Upper lobe of left lung (tissue), 6 donors: ENCODE measurements at regions not wholly inside any gene's neighbourhood (a gene's known extent, or its start where the extent isn't known, plus 50 kb on each side); places are given as distances from the start of the nearest gene placed in this dataset.

ENCODE experiments used
- ATAC-seq, 2 donors: fragments of 200-7000 bp; cut with Tn5 transposase; one replicate each; pipeline ENCODE4 v1.9.1; 2022; ENCODE audit warnings: mild to moderate bottlenecking in 2 of 2, moderate library complexity in 2 of 2; ENCODE audit not compliant: low FRiP score in 2 of 2
- DNase-seq, 2 donors: peaks; one replicate each; pipeline ENCODE4 v3.0.0-alpha.2; 2019 to 2020
- H3K27ac ChIP-seq, 4 donors: fragments of 200-600 bp; sonication (generic); one replicate each; pipeline ENCODE4 v1.5.1; 2016 to 2019
- H3K27me3 ChIP-seq, 4 donors: fragments of 200-600 bp; sonication (generic); one replicate each; pipeline ENCODE4 v1.5.1; 2017 to 2019
- H3K36me3 ChIP-seq, 4 donors: fragments of 200-600 bp; sonication (generic); one replicate each; pipeline ENCODE4 v1.5.1; 2016 to 2019
- H3K4me1 ChIP-seq, 4 donors: fragments of 200-600 bp; sonication (generic); one replicate each; pipeline ENCODE4 v1.5.1; 2018 to 2019
- H3K4me3 ChIP-seq, 4 donors: fragments of 200-600 bp; sonication (generic); one replicate each; pipeline ENCODE4 v1.5.1; 2017 to 2019; ENCODE audit warnings: mild to moderate bottlenecking in 2 of 4, moderate library complexity in 1 of 4
- H3K9me3 ChIP-seq, 4 donors: fragments of 200-600 bp; sonication (generic); one replicate each; pipeline ENCODE4 v1.5.1; 2018 to 2019
- EP300 ChIP-seq, 4 donors: sonication (generic); formaldehyde crosslinking; IDR thresholded peaks; one replicate each; pipeline ENCODE4 v1.5.1; 2017; ENCODE audit warnings: antibody characterized with exemption in 4 of 4, control low read depth in 2 of 4
- POLR2A ChIP-seq, 4 donors: fragments of 450-650 bp; IDR thresholded peaks; one replicate each; pipeline ENCODE4 v1.5.1; 2016 to 2017; ENCODE audit warnings: antibody characterized with exemption in 4 of 4, mild to moderate bottlenecking in 2 of 4
- POLR2AphosphoS5 ChIP-seq, 2 donors: sonication (generic); formaldehyde crosslinking; IDR thresholded peaks; one replicate each; pipeline ENCODE4 v1.5.1; 2017; ENCODE audit warnings: antibody characterized with exemption in 2 of 2
- WGBS, 2 donors: methylation state at CpG; one replicate each; pipeline ENCODE4 v1.1.5; 2017 to 2018; 5-methylcytosine and 5-hydroxymethylcytosine counted together
- TF ChIP-seq, protein P1 (sequence below), 6 experiments: fragments of 450-650 bp in 4 of 6; fragments of 200-600 bp in 2 of 6; sonication (generic) in 2 of 6; IDR thresholded peaks; one replicate each; pipeline ENCODE4 v1.5.1; 2016 to 2019; ENCODE audit warnings: antibody characterized with exemption in 6 of 6
- donor health status: DM: no; HTN: no; CAD: no; lungs with moderate emphysema.
- donor health status: DM: no; HTN: yes; CAD: no; lungs with severe emphysema.

- H3K27ac ChIP-seq, result no peak overlapping the region
- H3K9me3 ChIP-seq, result no peaks in the 10 kb centered on the region
- DNase-seq (no peak), ATAC-seq (no peak)
- no peaks in the 10 kb centered on the region for H3K36me3 ChIP-seq
- no peak overlapping the region for H3K4me3 ChIP-seq
- H3K27me3 ChIP-seq, result no peaks in the 10 kb centered on the region
- H3K4me1 ChIP-seq, result peaks cover 0 to 10% (median 3%) of the 10 kb centered on the region in 4 donors
- WGBS, 2 donors, result 36 to 50% methylated on average over 2 of the region's 2 CpGs
- TF ChIP-seq, protein P1, sequence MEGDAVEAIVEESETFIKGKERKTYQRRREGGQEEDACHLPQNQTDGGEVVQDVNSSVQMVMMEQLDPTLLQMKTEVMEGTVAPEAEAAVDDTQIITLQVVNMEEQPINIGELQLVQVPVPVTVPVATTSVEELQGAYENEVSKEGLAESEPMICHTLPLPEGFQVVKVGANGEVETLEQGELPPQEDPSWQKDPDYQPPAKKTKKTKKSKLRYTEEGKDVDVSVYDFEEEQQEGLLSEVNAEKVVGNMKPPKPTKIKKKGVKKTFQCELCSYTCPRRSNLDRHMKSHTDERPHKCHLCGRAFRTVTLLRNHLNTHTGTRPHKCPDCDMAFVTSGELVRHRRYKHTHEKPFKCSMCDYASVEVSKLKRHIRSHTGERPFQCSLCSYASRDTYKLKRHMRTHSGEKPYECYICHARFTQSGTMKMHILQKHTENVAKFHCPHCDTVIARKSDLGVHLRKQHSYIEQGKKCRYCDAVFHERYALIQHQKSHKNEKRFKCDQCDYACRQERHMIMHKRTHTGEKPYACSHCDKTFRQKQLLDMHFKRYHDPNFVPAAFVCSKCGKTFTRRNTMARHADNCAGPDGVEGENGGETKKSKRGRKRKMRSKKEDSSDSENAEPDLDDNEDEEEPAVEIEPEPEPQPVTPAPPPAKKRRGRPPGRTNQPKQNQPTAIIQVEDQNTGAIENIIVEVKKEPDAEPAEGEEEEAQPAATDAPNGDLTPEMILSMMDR (IDR thresholded peaks at IDR 0.05), result no peak
- TF ChIP-seq EP300 (IDR thresholded peaks at IDR 0.05) (no peak), POLR2AphosphoS5 (IDR thresholded peaks at IDR 0.05) (no peak), POLR2A (IDR thresholded peaks at IDR 0.05) (no peak)
Observed at GRCh38 chr5:125323613-125324012, 577.2 kb upstream of the ZNF608 start.

DNA sequence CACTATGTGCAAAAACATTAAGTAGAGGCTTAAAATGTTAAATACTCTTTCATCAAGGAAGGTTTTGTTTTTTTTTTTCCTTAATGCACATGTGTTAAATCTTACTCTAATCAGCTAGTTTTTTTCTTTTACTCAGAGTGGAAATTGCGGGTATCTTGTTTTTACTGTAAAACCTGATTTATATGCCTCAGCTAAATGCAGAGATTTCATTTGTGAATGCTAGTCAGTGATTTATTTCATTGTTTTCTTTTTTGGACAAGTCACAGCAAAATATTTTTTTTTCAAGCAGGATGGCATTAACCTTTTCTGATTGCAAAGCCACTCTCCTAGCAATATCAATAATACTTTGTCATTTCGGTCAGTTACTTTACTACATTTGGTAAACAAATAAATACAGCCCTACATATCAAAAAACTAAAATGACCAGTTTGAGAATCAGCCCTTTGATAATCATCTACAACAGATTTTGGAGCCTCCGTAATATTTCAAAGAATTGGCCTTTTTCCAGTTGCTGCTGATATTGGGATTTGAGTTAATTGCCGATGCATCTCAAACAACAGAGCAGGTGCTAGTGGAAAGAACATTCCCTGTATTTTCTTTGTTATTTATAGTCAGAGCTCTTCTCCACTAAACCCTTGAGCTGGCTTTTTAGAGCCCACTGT, 579.2 kb upstream of the ZNF608 start:
- 81 to 85% methylated on average over 4 of the region's 4 CpGs for WGBS, 2 donors
- Histone ChIP-seq H3K27me3 (no peaks in the 10 kb centered on the region), H3K4me3 (no peak overlapping the region), H3K4me1 (peaks cover 0 to 10% (median 3%) of the 10 kb centered on the region in 4 donors), H3K27ac (no peak overlapping the region), H3K36me3 (no peaks in the 10 kb centered on the region), H3K9me3 (no peaks in the 10 kb centered on the region)
- TF ChIP-seq EP300 (IDR thresholded peaks at IDR 0.05), result no peak
- TF ChIP-seq, protein P1 (IDR thresholded peaks at IDR 0.05), result no peak
- TF ChIP-seq POLR2A (IDR thresholded peaks at IDR 0.05), result no peak
- TF ChIP-seq POLR2AphosphoS5 (IDR thresholded peaks at IDR 0.05), result no peak
- ATAC-seq (no peak), DNase-seq (no peak)

GRCh38 chr5:125326150-125326510, 579.7 kb upstream of the ZNF608 start:
- Histone ChIP-seq H3K27me3 (no peaks in the 10 kb centered on the region), H3K4me3 (no peak overlapping the region), H3K27ac (no peak overlapping the region), H3K36me3 (no peaks in the 10 kb centered on the region), H3K4me1 (peaks cover 0 to 10% (median 3%) of the 10 kb centered on the region in 4 donors), H3K9me3 (no peaks in the 10 kb centered on the region)
- DNase-seq (no peak), ATAC-seq (peak in 1 of 2 donors; percentile 60)
- TF ChIP-seq POLR2AphosphoS5 (IDR thresholded peaks at IDR 0.05), result no peak
- no peak for TF ChIP-seq POLR2A (IDR thresholded peaks at IDR 0.05)
- TF ChIP-seq EP300 (IDR thresholded peaks at IDR 0.05), result no peak
- TF ChIP-seq, protein P1 (IDR thresholded peaks at IDR 0.05), result no peak

- no peak overlapping the region for H3K27ac ChIP-seq
- H3K4me3 ChIP-seq, result no peak overlapping the region
- 87 to 93% methylated on average over 3 of the region's 3 CpGs for WGBS, 2 donors
- peaks cover 0 to 10% (median 3%) of the 10 kb centered on the region in 4 donors for H3K4me1 ChIP-seq
- H3K36me3 ChIP-seq, result no peaks in the 10 kb centered on the region
- H3K27me3 ChIP-seq, result no peaks in the 10 kb centered on the region
- no peaks in the 10 kb centered on the region for H3K9me3 ChIP-seq
- no peak for TF ChIP-seq POLR2A (IDR thresholded peaks at IDR 0.05)
- ATAC-seq (no peak), DNase-seq (no peak)
Observed at GRCh38 chr5:125327676-125328075, 581.2 kb upstream of the ZNF608 start.

GRCh38 chr5:125331987-125332598, 585.7 kb upstream of the ZNF608 start:
- H3K27me3 ChIP-seq, result no peaks in the 10 kb centered on the region
- no peak overlapping the region for H3K4me3 ChIP-seq
- no peaks in the 10 kb centered on the region for H3K9me3 ChIP-seq
- ATAC-seq (no peak), DNase-seq (no peak)
- 70 to 88% methylated on average over 1 of the region's 1 CpG for WGBS, 2 donors
- H3K36me3 ChIP-seq, result no peaks in the 10 kb centered on the region
- TF ChIP-seq EP300 (IDR thresholded peaks at IDR 0.05), result no peak
- no peak for TF ChIP-seq POLR2A (IDR thresholded peaks at IDR 0.05)
- no peak for TF ChIP-seq POLR2AphosphoS5 (IDR thresholded peaks at IDR 0.05)
- TF ChIP-seq, protein P1 (IDR thresholded peaks at IDR 0.05), result no peak
- H3K27ac ChIP-seq, result no peak overlapping the region
- H3K4me1 ChIP-seq, result no peaks in the 10 kb centered on the region
